ENCODE measurements at regions not wholly inside any gene's neighbourhood (a gene's known extent, or its start where the extent isn't known, plus 50 kb on each side); places are given as distances from the start of the nearest gene placed in this dataset.
"Not testable (repeated sequence)": the region's sequence is repeated elsewhere in the genome, so short reads cannot be mapped to it uniquely, and the experiment has no call there.

DNA sequence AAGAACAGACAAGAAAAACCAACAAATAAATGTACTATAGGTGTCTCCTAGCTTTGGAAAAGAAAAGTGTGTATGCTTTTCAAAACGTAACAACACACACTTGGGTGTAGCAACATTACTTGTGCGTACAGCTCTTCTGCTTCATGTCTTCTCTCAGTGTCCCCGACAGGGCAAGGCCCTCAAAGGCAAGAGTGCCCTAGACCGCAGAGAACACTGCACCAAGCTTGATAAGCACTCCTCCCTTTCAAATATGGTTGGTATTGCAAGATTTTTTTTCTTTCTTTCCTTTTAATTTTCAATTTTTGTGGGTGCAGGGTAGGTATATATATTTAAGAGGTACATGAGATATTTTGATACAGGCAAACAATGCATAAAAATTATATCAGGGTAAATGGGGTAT lies 106.8 kb downstream of the EIF4E start:
- Histone ChIP-seq H3K79me2 (ENCODE audit: insufficient read depth, low read length) (no peaks in the 10 kb centered on the region), H3T11ph (ENCODE audit: low read length) (no peak overlapping the region), H3K23me2 (ENCODE audit: insufficient read length, low read depth, low read length, poor library complexity, severe bottlenecking) (no peaks in the 10 kb centered on the region), H2BK12ac (ENCODE audit: insufficient read length, low read depth, low read length) (no peak overlapping the region), H2BK5ac (ENCODE audit: insufficient read length, low read length) (no peak overlapping the region), H3K79me1 (ENCODE audit: insufficient read depth, low read depth, low read length, poor library complexity, severe bottlenecking) (no peaks in the 10 kb centered on the region), H4K91ac (ENCODE audit: insufficient read length, low read depth, low read length) (no peak overlapping the region), H3K23ac (ENCODE audit: insufficient read length, low read depth, low read length) (no peak overlapping the region), H3K56ac (ENCODE audit: insufficient read length, low read depth, low read length) (no peak overlapping the region), H3K27me3 (ENCODE audit: insufficient read depth, low read length) (no peaks in the 10 kb centered on the region), H3K4me2 (ENCODE audit: insufficient read depth, insufficient read length, low read length) (no peak overlapping the region), H3K4me1 (ENCODE audit: insufficient read depth, low read length) (no peaks in the 10 kb centered on the region), H3K9ac (ENCODE audit: extremely low read depth, insufficient read length, low read length) (no peak overlapping the region), H4K20me1 (ENCODE audit: control insufficient read depth, insufficient read depth, insufficient read length) (no peaks in the 10 kb centered on the region), H2AK5ac (ENCODE audit: insufficient read length, low read length) (no peak overlapping the region), H3K9me3 (ENCODE audit: control insufficient read depth, low read depth, low read length) (no peaks in the 10 kb centered on the region), H3K14ac (ENCODE audit: insufficient read depth, low read length) (no peak overlapping the region), H3K27ac (ENCODE audit: insufficient read length, low read depth, low read length) (no peak overlapping the region), H4K5ac (ENCODE audit: insufficient read length, low read depth, low read length) (no peak overlapping the region), H2BK20ac (ENCODE audit: low read depth, low read length, poor library complexity, severe bottlenecking) (no peak overlapping the region), H3K4ac (ENCODE audit: low read depth, low read length) (no peak overlapping the region), H2BK15ac (ENCODE audit: low read depth, low read length) (no peak overlapping the region), H2AFZ (ENCODE audit: low read length) (no peak overlapping the region), H4K8ac (replicated peaks; ENCODE audit: insufficient read length, low read depth, low read length) (no peak overlapping the region), H2BK120ac (ENCODE audit: low read depth, low read length, poor library complexity, severe bottlenecking) (no peak overlapping the region), H3K18ac (ENCODE audit: insufficient read length, low read depth, low read length) (no peak overlapping the region)
- Mint-ChIP-seq H3K27ac (0 out of 7 replicates have a peak overlapping the region, but pooled peaks of 1 of the 3 experiments have one; percentile 44), H3K4me3 (no peak overlapping the region), H3K4me1 (no peaks in the 10 kb centered on the region), H3K36me3 (ENCODE audit: insufficient read depth in 1 of 3, low read depth in 3 of 3) (peaks cover 0 to 7% (median 0%) of the 10 kb centered on the region in 3 experiments; a peak in 1 of 7 replicates), H3K27me3 (ENCODE audit: low read depth) (no peaks in the 10 kb centered on the region), H3K9me3 (peaks cover 0 to 9% of the 10 kb centered on the region in 2 experiments; a peak in 4 of 5 replicates)
- no peak for DNase-seq
- WGBS (ENCODE audit: extremely low coverage, insufficient read length, low lambda C conversion rate) = no CpG with 5 or more reads among the region's 4 CpGs
- TF ChIP-seq, protein P1, sequence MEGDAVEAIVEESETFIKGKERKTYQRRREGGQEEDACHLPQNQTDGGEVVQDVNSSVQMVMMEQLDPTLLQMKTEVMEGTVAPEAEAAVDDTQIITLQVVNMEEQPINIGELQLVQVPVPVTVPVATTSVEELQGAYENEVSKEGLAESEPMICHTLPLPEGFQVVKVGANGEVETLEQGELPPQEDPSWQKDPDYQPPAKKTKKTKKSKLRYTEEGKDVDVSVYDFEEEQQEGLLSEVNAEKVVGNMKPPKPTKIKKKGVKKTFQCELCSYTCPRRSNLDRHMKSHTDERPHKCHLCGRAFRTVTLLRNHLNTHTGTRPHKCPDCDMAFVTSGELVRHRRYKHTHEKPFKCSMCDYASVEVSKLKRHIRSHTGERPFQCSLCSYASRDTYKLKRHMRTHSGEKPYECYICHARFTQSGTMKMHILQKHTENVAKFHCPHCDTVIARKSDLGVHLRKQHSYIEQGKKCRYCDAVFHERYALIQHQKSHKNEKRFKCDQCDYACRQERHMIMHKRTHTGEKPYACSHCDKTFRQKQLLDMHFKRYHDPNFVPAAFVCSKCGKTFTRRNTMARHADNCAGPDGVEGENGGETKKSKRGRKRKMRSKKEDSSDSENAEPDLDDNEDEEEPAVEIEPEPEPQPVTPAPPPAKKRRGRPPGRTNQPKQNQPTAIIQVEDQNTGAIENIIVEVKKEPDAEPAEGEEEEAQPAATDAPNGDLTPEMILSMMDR (conservative IDR thresholded peaks at IDR 0.05) = no peak

- not testable (repeated sequence) for H3K23me2 ChIP-seq (ENCODE audit: insufficient read length, low read depth, low read length, poor library complexity, severe bottlenecking); H3K27ac ChIP-seq (ENCODE audit: insufficient read length, low read depth, low read length); H3K79me1 ChIP-seq (ENCODE audit: insufficient read depth, low read depth, low read length, poor library complexity, severe bottlenecking); H4K5ac ChIP-seq (ENCODE audit: insufficient read length, low read depth, low read length); H3K9ac ChIP-seq (ENCODE audit: extremely low read depth, insufficient read length, low read length); H2BK15ac ChIP-seq (ENCODE audit: low read depth, low read length); H3K9me3 ChIP-seq (ENCODE audit: control insufficient read depth, low read depth, low read length); H3K4ac ChIP-seq (ENCODE audit: low read depth, low read length); H3K79me2 ChIP-seq (ENCODE audit: insufficient read depth, low read length); H2BK12ac ChIP-seq (ENCODE audit: insufficient read length, low read depth, low read length); H3K27me3 Mint-ChIP-seq (ENCODE audit: low read depth); H3K56ac ChIP-seq (ENCODE audit: insufficient read length, low read depth, low read length); H2BK5ac ChIP-seq (ENCODE audit: insufficient read length, low read length); H3K27me3 ChIP-seq (ENCODE audit: insufficient read depth, low read length); DNase-seq; H3K4me1 Mint-ChIP-seq; H2BK20ac ChIP-seq (ENCODE audit: low read depth, low read length, poor library complexity, severe bottlenecking); H3K18ac ChIP-seq (ENCODE audit: insufficient read length, low read depth, low read length); H4K8ac ChIP-seq (replicated peaks; ENCODE audit: insufficient read length, low read depth, low read length); H3K27ac Mint-ChIP-seq; H2AK5ac ChIP-seq (ENCODE audit: insufficient read length, low read length); H3K4me1 ChIP-seq (ENCODE audit: insufficient read depth, low read length); H4K91ac ChIP-seq (ENCODE audit: insufficient read length, low read depth, low read length); H3K23ac ChIP-seq (ENCODE audit: insufficient read length, low read depth, low read length); H3K4me2 ChIP-seq (ENCODE audit: insufficient read depth, insufficient read length, low read length); H4K20me1 ChIP-seq (ENCODE audit: control insufficient read depth, insufficient read depth, insufficient read length); H2BK120ac ChIP-seq (ENCODE audit: low read depth, low read length, poor library complexity, severe bottlenecking); H3T11ph ChIP-seq (ENCODE audit: low read length); H3K4me3 Mint-ChIP-seq; H2AFZ ChIP-seq (ENCODE audit: low read length); H3K36me3 Mint-ChIP-seq (ENCODE audit: insufficient read depth in 1 of 3, low read depth in 3 of 3); H3K14ac ChIP-seq (ENCODE audit: insufficient read depth, low read length)
- H3K9me3 Mint-ChIP-seq = peaks cover 6 to 22% of the 10 kb centered on the region in 2 experiments; a peak in 4 of 5 replicates
- WGBS (ENCODE audit: extremely low coverage, insufficient read length, low lambda C conversion rate) = no CpG with 5 or more reads among the region's 1 CpG
Observed at GRCh38 chr4:98818116-98818515, 110.8 kb downstream of the EIF4E start.

Measured in H9 (cell line).